DND-41 (cell line): ENCODE measurements at regions not wholly inside any gene's neighbourhood (a gene's known extent, or its start where the extent isn't known, plus 50 kb on each side); places are given as distances from the start of the nearest gene placed in this dataset.

ENCODE experiments used
- CTCF ChIP-seq: IDR thresholded peaks from 2 replicates; pipeline ENCODE4 v1.5.1; 2012; ENCODE audit warnings: borderline replicate concordance, low read length, moderate library complexity, mild to moderate bottlenecking; ENCODE audit not compliant: poor library complexity, severe bottlenecking; ENCODE audit errors: extremely low read depth
- EZH2 ChIP-seq: IDR thresholded peaks from 3 replicates; pipeline ENCODE4 v1.6.1; 2012; ENCODE audit warnings: borderline replicate concordance, low read depth, mild to moderate bottlenecking, moderate library complexity, low read length, inconsistent platforms; ENCODE audit not compliant: severe bottlenecking

GRCh38 chr16:35377142-35377541 is 1917.7 kb downstream of the TP53TG3F start:
- no peak for TF ChIP-seq CTCF
- no peak for TF ChIP-seq EZH2
